ENCODE measurements at regions not wholly inside any gene's neighbourhood (a gene's known extent, or its start where the extent isn't known, plus 50 kb on each side); places are given as distances from the start of the nearest gene placed in this dataset.
A peak's percentile ranks its signal among the peaks of the same experiment; 100 is the strongest.

DNA sequence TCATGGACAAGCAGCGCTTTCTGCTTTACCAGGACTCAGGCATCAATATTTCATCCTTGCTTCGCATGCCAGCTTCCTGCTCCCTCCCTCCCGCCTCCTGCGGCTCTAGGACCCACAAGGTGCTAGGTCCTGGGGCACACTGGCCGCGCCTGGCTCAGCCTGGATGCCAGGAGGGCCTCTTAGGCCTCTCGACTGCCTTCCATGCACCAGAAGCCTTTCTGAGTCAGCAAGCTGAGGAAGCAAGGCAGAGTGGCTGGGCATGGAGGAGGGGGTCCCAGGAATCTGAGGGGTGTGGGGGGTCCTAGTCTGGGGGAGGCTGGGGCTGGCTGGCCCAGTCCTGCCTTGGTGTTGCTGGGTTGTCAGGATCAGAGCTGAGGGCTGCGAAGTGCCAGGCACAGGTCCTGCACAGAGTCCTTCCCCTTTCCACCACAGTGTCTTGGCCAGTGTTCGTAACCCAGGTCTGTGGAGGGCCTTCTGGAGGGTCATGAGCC lies 61.0 kb upstream of the THY1 start:
- TF ChIP-seq YY1 (IDR thresholded peaks at IDR 0.05; ENCODE audit: insufficient read depth, insufficient read length) (no peak), SUZ12 (IDR thresholded peaks at IDR 0.05; ENCODE audit: extremely low read depth, insufficient read depth, insufficient read length) (no peak), ZNF274 (IDR thresholded peaks at IDR 0.05; ENCODE audit: low read depth, low read length) (no peak)
- peaks cover 5% of the 10 kb centered on the region for H3K4me1 ChIP-seq (ENCODE audit: insufficient read depth, insufficient read length)
- no peaks in the 10 kb centered on the region for H3K36me3 ChIP-seq (ENCODE audit: insufficient read depth, insufficient read length, low read length)
- H3K27me3 ChIP-seq (ENCODE audit: insufficient read depth, insufficient read length), result peaks cover 20% of the 10 kb centered on the region
- H3K9me3 ChIP-seq (ENCODE audit: insufficient read depth, low read length), result no peaks in the 10 kb centered on the region
- no peak for DNase-seq (ENCODE audit: low read depth, low spot score)
- no peak overlapping the region for H3K4me3 ChIP-seq (ENCODE audit: insufficient read length, low read depth)
- no peak overlapping the region for H3K9ac ChIP-seq (ENCODE audit: insufficient read length, low read depth)

DNA sequence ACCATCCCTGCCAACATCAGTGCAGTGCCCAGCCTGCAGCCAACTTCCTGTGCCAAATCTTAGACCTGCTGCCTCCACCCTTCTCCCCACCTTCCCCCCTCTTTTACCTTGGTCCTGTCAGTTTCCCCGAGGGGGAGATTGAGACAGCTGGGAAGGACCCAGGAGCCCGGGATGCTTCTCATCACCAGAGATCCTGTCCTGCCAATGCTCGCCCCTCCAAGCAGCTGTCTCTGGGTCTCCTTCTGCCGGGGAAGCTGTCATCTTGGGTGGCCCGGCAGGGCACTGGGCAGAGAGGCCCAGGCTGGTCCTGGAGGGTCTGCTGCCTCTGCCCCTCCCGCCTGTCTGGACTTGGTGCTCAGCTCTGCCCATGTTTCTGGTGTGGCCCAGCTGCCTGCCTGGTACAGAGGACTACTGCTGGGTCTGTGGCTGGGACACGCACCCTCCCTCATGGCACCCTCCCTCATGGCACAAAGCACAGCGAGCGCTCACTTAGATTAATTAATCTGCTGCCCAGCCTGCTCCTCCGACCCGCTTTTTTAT lies 60.4 kb upstream of the THY1 start:
- DNase-seq (ENCODE audit: low read depth, low spot score), result no peak
- Histone ChIP-seq H3K36me3 (ENCODE audit: insufficient read depth, insufficient read length, low read length) (no peaks in the 10 kb centered on the region), H3K27me3 (ENCODE audit: insufficient read depth, insufficient read length) (peaks cover 20% of the 10 kb centered on the region), H3K9ac (ENCODE audit: insufficient read length, low read depth) (no peak overlapping the region), H3K4me3 (ENCODE audit: insufficient read length, low read depth) (no peak overlapping the region), H3K4me1 (ENCODE audit: insufficient read depth, insufficient read length) (peaks cover 5% of the 10 kb centered on the region), H3K9me3 (ENCODE audit: insufficient read depth, low read length) (no peaks in the 10 kb centered on the region)
- no peak for TF ChIP-seq SUZ12 (IDR thresholded peaks at IDR 0.05; ENCODE audit: extremely low read depth, insufficient read depth, insufficient read length)
- no peak for TF ChIP-seq ZNF274 (IDR thresholded peaks at IDR 0.05; ENCODE audit: low read depth, low read length)
- TF ChIP-seq YY1 (IDR thresholded peaks at IDR 0.05; ENCODE audit: insufficient read depth, insufficient read length), result no peak

DNA sequence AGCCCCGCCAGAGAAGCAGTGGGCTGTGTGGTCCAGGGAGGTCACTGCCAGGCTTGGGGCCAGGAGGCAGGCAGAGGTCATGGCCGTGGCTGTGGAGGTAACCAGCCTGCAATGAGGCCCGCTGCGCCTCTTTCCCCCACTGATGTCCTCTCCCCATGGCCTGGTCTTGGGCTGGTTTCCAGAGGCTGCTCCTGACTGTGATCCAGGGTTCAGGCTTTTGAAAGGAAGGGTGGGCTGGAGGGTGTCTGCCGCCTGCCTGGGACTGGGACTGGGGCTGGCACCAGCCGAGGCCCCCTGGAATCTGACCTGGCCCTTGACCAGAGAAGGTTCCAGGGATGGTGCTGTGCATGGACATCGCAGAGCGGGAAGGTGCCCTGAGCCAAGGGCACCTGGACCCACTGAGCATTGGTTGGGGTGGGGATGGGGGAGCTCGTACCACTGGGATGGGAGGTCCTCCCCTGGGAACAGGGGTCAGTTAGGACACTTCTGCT lies 59.6 kb upstream of the THY1 start:
- DNase-seq (ENCODE audit: low read depth, low spot score), result no peak
- TF ChIP-seq ZNF274 (IDR thresholded peaks at IDR 0.05; ENCODE audit: low read depth, low read length), result no peak
- TF ChIP-seq YY1 (IDR thresholded peaks at IDR 0.05; ENCODE audit: insufficient read depth, insufficient read length), result no peak
- no peak for TF ChIP-seq SUZ12 (IDR thresholded peaks at IDR 0.05; ENCODE audit: extremely low read depth, insufficient read depth, insufficient read length)
- no peak overlapping the region for H3K9ac ChIP-seq (ENCODE audit: insufficient read length, low read depth)
- H3K4me3 ChIP-seq (ENCODE audit: insufficient read length, low read depth), result no peak overlapping the region
- peaks cover 5% of the 10 kb centered on the region for H3K4me1 ChIP-seq (ENCODE audit: insufficient read depth, insufficient read length)
- H3K36me3 ChIP-seq (ENCODE audit: insufficient read depth, insufficient read length, low read length), result no peaks in the 10 kb centered on the region
- no peaks in the 10 kb centered on the region for H3K9me3 ChIP-seq (ENCODE audit: insufficient read depth, low read length)
- peaks cover 20% of the 10 kb centered on the region for H3K27me3 ChIP-seq (ENCODE audit: insufficient read depth, insufficient read length)

DNA sequence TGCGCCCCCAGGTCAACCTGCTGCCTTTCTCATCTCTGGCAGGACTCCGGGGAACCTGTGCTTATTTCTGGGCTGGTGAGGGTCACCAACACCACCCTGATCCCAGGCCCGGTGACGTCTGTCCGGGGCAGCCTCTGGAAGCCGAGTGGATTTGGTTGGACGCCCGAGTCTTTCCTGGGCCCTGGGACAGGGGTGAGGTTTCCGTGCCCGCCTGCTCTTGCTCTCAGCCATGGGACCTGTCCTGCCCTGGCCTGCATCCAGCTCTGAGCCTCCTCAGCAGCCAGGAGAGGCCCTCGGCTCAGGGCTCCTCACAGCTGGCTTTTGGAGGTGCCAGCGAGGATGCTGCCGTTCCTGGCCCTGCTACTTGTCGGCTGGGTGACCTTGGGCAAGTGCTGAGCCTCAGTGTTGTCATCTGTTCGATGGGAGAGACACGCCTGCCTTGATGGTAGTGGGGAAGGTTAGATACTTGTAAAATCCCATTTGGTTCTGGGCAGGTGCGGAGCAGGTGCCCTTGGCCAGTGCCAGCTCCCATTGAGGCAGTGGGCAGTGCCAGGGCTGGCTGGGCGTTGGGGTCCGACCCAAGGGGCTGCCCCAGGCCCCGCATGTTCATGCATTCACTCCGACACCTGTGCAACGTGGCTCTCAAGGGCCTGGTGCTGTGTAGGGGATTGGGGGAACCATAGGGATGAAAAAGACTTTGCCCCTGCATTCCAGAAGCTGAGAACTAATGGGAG lies 58.9 kb upstream of the THY1 start:
- Histone ChIP-seq H3K36me3 (ENCODE audit: insufficient read depth, insufficient read length, low read length) (no peaks in the 10 kb centered on the region), H3K4me3 (ENCODE audit: insufficient read length, low read depth) (no peak overlapping the region), H3K27me3 (ENCODE audit: insufficient read depth, insufficient read length) (peaks cover 20% of the 10 kb centered on the region), H3K4me1 (ENCODE audit: insufficient read depth, insufficient read length) (peaks cover 5% of the 10 kb centered on the region), H3K9ac (ENCODE audit: insufficient read length, low read depth) (no peak overlapping the region), H3K9me3 (ENCODE audit: insufficient read depth, low read length) (no peaks in the 10 kb centered on the region)
- no peak for TF ChIP-seq ZNF274 (IDR thresholded peaks at IDR 0.05; ENCODE audit: low read depth, low read length)
- no peak for TF ChIP-seq SUZ12 (IDR thresholded peaks at IDR 0.05; ENCODE audit: extremely low read depth, insufficient read depth, insufficient read length)
- no peak for TF ChIP-seq YY1 (IDR thresholded peaks at IDR 0.05; ENCODE audit: insufficient read depth, insufficient read length)
- no peak for DNase-seq (ENCODE audit: low read depth, low spot score)

DNA sequence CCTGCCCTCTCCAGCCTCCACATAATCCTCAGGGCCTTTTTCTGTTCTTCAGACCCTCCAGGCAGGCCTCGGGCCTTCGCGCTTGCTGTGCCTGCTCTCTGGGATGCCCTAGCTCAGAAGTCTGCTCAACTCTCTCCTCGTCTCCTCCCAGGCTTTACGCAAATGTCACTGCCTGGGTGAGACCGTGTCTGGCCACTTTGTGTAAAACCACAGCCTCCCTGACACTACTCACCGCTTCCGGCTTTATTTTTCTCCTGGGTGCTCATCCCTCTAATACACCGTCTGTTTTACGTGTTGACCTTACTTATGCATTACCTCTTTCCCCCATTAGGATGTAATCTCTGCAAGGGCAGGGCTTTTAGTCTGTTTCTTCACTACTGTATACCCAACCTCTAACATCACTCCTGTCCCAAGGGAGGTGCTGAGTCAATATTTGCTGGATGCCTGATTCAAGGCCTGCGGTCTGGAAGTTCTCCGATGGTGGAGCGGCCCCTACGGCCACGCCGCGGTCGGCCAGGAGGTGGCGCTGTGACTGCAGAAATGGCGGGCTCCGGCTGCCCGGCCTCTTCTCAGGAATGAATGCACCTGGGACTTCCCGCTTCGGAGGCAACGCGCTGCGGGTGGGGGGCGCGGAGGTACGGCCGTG lies 58.2 kb upstream of the THY1 start:
- Histone ChIP-seq H3K9me3 (ENCODE audit: insufficient read depth, low read length) (no peaks in the 10 kb centered on the region), H3K9ac (ENCODE audit: insufficient read length, low read depth) (no peak overlapping the region), H3K4me1 (ENCODE audit: insufficient read depth, insufficient read length) (peaks cover 5% of the 10 kb centered on the region), H3K36me3 (ENCODE audit: insufficient read depth, insufficient read length, low read length) (no peaks in the 10 kb centered on the region), H3K27me3 (ENCODE audit: insufficient read depth, insufficient read length) (peaks cover 20% of the 10 kb centered on the region), H3K4me3 (ENCODE audit: insufficient read length, low read depth) (no peak overlapping the region)
- TF ChIP-seq SUZ12 (IDR thresholded peaks at IDR 0.05; ENCODE audit: extremely low read depth, insufficient read depth, insufficient read length) (no peak), ZNF274 (IDR thresholded peaks at IDR 0.05; ENCODE audit: low read depth, low read length) (no peak), YY1 (IDR thresholded peaks at IDR 0.05; ENCODE audit: insufficient read depth, insufficient read length) (no peak)
- peak; percentile 64 for DNase-seq (ENCODE audit: low read depth, low spot score)

DNA sequence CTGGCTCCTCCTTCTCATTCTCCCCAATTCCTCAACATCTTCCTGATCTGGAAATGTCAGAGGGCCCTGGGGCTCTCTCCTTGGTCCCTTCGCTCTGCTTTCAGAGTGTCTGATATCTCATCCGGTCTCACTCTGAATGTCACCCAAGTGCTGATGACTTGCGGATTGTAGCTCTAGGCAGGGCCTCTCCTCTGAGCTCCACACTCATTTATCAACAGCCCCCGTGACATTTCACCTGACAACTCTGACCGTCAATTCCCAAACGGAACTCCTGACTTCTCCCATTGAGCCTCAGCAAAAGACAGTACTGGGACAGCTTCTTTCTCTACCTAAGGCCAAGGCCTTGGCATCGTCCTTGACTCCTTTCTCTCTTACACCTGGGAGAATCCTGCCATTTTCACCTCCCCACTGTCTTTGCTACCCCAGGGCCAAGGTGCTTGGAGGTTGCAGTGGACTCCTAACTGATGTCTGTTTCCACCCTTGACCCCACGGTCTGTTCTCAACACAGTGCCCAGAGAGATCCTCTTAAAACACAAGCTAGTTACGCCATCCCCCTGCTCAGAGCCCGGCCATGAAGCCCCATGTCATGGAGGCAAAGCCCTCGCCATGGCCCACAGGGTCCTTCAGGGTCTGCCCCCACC lies 57.5 kb upstream of the THY1 start:
- TF ChIP-seq ZNF274 (IDR thresholded peaks at IDR 0.05; ENCODE audit: low read depth, low read length) (no peak), YY1 (IDR thresholded peaks at IDR 0.05; ENCODE audit: insufficient read depth, insufficient read length) (no peak), SUZ12 (IDR thresholded peaks at IDR 0.05; ENCODE audit: extremely low read depth, insufficient read depth, insufficient read length) (no peak)
- H3K36me3 ChIP-seq (ENCODE audit: insufficient read depth, insufficient read length, low read length), result no peaks in the 10 kb centered on the region
- peaks cover 20% of the 10 kb centered on the region for H3K27me3 ChIP-seq (ENCODE audit: insufficient read depth, insufficient read length)
- no peak overlapping the region for H3K4me3 ChIP-seq (ENCODE audit: insufficient read length, low read depth)
- H3K4me1 ChIP-seq (ENCODE audit: insufficient read depth, insufficient read length), result peaks cover 5% of the 10 kb centered on the region
- no peak for DNase-seq (ENCODE audit: low read depth, low spot score)
- no peaks in the 10 kb centered on the region for H3K9me3 ChIP-seq (ENCODE audit: insufficient read depth, low read length)
- H3K9ac ChIP-seq (ENCODE audit: insufficient read length, low read depth), result no peak overlapping the region

Measured in NT2/D1 (cell line).